ENCODE measurements at regions not wholly inside any gene's neighbourhood (a gene's known extent, or its start where the extent isn't known, plus 50 kb on each side); places are given as distances from the start of the nearest gene placed in this dataset.

DNA sequence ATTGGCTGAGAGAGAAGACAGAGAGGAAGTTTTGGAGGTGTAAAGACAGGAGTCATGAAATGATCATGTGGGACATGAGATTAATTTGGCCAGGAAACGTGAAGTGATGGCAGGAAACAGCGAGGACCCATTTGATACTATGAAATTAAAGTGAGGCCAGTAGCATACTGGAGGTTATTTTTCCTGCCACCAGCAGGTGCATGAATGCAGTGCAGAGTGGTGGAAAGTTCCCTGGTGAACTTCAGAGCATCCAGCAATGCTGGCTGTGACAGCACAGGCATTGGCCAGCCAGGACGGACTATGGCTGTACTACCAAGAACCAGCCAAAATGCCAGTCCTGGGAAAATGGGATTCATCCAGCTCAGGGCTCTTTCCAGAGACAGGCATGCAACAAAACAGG, 152.2 kb downstream of the SYK start:
- TF ChIP-seq EZH2 (IDR thresholded peaks at IDR 0.05) (no peak), POLR2AphosphoS5 (IDR thresholded peaks at IDR 0.05; ENCODE audit: borderline replicate concordance, low read depth, low read length) (no peak), FOXP2 (optimal IDR thresholded peaks at IDR 0.05; ENCODE audit: control extremely low read depth, extremely low read length, insufficient read depth) (no peak)
